NCI-H345 (cell line): ENCODE measurements at regions not wholly inside any gene's neighbourhood (a gene's known extent, or its start where the extent isn't known, plus 50 kb on each side); places are given as distances from the start of the nearest gene placed in this dataset.
A peak's percentile ranks its signal among the peaks of the same experiment; 100 is the strongest.
"Not testable (repeated sequence)": the region's sequence is repeated elsewhere in the genome, so short reads cannot be mapped to it uniquely, and the experiment has no call there.

ENCODE experiments used
- DNase-seq: peaks from one replicate; lab custom pipeline; 2025; lab: John Stamatoyannopoulos, UW

GRCh38 chrX:4675686-4676300, 962.3 kb upstream of the PRKX start:
- no peak for DNase-seq

DNA sequence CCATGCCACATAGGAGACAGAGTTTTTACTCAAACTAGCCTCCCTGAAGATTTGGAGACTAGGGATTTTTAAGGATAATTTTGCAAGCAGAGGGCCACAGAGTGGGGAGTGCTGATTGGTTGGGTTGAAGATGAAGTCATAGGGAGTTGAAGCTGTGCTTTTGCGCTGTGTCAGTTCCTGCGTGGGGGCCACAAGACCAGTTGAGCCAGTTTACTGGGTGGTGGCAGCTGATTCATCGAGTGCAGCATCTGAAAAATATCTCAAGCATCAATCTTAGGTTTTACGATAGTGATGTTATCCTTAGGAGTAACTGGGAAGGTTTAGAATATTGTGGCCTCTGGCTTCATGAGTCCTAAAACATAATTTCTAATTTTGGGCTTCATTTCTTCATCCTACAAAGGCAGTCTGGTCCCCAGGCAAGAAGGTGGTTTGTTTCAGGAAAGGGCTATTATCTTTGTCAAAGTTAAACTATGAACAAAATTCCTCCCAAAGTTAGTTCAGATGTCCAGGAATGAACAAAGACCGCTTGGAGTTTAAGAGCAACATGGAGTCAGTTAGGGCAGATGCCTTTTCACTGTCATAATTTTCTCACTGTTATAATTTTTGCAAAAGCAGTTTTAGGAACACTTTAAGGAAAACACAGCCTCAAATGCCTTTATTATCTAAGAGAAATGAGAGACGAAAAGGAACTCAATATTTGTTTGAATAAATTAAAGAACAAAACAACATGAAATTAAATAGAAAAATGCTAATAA, 960.8 kb upstream of the PRKX start:
- DNase-seq = no peak

GRCh38 chrX:4671344-4671743, 957.9 kb upstream of the PRKX start:
- no peak for DNase-seq

DNA sequence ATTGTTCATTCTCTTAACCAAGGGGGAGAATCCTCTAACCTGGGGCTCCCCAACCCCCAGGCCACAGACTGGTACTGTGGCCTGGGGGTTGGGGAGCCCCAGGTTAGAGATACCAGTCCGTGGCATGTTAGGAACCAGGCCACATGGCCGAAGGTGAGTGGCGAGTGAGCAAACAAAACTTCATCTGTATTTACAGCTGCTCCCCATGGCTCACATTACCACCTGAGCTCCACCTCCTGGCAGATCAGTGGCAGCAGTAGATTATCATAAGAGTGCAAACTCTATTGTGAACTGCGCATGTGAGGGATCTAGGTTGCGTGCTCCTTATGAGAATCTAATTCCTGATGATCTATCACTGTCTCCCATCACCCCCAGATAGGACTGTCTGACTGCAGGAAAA, 957.2 kb upstream of the PRKX start:
- DNase-seq = no peak

DNA sequence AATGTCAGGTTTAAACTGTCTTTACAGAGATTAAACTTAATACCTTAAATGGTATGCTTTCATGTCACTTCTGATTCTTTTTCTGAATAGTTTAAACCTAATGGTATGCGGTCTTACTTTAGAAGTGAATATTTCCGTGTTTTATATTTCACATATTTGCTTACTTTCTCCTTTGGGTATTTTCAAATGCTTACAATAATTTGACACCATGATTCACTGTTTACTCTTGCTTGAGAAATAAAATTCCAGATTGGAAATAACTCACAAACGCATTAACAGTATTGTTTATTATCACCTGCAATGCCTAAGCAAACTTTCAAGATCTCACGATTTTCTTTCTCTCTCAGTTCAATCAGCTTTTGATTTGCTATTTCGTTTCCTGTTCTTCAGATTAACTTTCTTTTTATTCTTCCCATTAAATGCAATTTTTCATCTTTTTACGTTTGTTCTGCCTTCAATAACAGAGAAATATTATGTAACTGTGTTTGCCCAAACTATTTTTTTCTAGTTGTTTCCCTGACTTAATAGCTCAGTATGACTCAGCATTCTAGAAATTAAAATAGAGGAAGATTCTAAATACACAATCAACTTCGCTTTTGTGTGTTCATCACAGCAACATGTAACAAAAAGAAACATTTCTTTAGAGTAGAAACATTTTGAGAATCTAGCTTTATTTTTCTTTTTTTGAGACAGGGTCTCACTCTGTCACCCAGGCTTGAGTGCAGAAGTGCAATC, 955.5 kb upstream of the PRKX start:
- no peak for DNase-seq

DNA sequence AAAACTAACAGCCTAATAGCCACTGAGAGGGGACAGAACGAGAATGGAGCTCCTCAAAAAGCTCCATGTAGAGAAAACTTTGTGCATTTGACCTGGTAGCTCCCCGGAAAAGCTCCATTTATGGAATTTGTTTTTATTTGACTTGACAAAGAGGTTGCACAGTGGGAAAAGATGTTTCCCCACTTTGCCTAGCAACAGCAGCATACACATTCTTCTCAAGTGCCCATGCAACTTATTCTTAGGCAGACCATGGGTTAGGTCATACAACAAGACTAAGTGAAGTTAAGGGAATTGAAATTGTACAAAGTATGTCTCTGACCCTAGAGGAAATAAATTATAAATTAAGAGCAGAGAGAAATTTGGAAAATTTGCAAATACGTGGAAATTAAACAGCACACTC, 949.6 kb upstream of the PRKX start:
- DNase-seq = peak; percentile 9

GRCh38 chrX:4661771-4662170, 948.3 kb upstream of the PRKX start:
- no peak for DNase-seq

DNA sequence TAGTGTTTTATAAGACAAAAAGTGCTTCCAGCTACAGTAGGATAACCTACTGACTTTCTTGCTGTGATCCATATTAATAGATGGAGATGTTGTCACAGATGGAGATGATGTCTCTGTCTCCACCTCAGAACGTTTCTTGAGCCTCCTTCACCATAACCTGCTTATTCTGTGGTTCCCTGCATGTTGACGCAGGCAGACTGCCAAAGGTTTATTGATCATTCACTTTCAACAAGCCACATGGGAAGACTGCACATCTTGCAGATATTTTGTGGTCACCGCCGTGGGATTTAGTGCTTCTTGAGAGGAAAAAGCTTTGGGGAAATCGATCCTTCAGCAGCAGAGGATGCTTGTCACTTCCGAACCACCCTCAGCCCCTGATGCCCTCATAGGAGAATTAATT, 943.0 kb upstream of the PRKX start:
- peak; percentile 23 for DNase-seq

DNA sequence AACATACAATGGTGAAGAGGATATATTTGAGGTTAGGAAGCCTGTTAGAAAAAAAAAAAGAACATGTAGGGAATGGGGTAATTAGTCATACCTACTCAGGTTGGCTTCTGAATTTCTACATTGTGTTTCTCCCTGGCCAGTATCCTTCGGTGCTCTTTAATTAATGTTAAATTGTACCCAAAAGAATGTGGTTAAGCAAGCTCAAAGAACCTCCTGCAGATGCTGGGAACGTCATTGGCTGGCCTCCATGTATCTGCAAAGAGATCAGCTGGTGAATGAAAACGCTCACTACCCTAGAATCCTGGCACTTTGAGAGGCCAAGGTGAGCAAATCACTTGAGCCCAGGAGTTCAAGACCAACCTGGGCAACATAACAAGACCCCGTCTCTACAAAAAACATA, 942.3 kb upstream of the PRKX start:
- no peak for DNase-seq

- no peak for DNase-seq
Measured at GRCh38 chrX:4642114-4642513, 928.7 kb upstream of the PRKX start.

DNA sequence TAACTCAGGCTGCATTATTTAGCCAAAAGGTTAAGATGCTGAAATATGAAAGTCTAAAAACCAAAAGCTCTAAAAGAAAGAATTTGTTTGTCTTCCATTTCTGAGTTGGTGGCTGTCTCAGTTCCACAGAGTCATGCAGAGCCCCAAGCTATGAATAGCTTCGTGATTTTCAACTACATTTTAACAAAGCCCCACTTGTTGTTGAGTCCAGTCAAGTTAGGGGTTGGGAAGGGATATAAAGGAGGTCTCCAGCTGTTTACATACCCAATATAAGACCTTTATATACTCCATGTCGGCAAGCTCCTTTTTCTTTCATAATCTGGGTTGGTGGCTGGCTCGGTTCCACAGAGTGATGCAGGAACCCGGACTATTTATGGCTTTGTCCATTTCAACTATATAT, 924.6 kb upstream of the PRKX start:
- DNase-seq = no peak

GRCh38 chrX:4627414-4627813, 914.0 kb upstream of the PRKX start:
- no peak for DNase-seq

GRCh38 chrX:4622486-4623167, 909.2 kb upstream of the PRKX start:
- DNase-seq = peak; percentile 15

GRCh38 chrX:4613651-4614050, 900.2 kb upstream of the PRKX start:
- DNase-seq = not testable (repeated sequence)

GRCh38 chrX:4588893-4589292, 875.4 kb upstream of the PRKX start:
- DNase-seq = no peak

DNA sequence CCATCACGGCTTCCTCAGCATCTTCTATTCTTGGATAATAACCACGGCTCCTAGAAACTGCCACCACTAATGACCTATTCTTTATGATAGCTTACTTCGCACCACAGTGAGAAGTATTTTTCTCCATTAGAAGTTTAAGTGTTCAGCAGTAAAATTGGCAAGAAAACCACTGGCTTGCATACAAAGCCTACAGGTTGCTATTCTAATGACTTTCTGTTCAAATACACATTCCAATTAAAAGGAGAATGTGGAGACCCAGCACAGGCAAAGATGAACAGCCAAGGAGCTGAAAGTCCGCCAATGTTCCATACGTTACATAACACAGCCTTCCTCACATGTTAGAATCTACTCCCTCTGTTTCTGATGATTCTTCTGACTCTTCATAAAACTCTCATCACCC, 875.0 kb upstream of the PRKX start:
- no peak for DNase-seq

DNA sequence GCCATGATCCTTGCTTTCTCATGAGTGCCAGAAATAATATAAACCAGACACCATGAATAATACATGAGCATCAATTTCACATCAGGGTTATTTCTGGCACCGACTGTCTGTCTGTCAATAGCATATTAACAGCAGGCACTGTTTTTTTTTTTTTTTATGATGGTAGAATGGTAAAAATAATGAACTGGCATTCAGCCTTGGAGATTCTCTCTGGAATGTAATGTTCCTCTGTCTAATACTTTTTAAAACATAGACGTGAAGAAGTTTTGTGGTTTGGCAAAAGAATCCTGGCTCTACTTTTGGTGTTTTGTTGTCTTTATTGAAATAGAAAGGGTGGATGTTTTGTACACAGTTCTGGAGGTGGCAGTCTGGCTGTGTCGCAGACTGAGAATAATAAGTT, 874.6 kb upstream of the PRKX start:
- DNase-seq = no peak

- DNase-seq = no peak
Measured at GRCh38 chrX:4579999-4580398, 866.5 kb upstream of the PRKX start.

GRCh38 chrX:4579480-4579879, 866.0 kb upstream of the PRKX start:
- DNase-seq = no peak

- DNase-seq = peak; percentile 76
Measured at GRCh38 chrX:4572691-4573090, 859.2 kb upstream of the PRKX start.

GRCh38 chrX:4570151-4570550, 856.7 kb upstream of the PRKX start:
- DNase-seq = no peak

GRCh38 chrX:4560192-4560591, 846.7 kb upstream of the PRKX start:
- no peak for DNase-seq

- DNase-seq = no peak
Measured at GRCh38 chrX:4550018-4550417, 836.6 kb upstream of the PRKX start.
